ENCODE measurements at regions not wholly inside any gene's neighbourhood (a gene's known extent, or its start where the extent isn't known, plus 50 kb on each side); places are given as distances from the start of the nearest gene placed in this dataset.

- Histone ChIP-seq H3K4me1 (ENCODE audit: insufficient read depth, insufficient read length) (no peaks in the 10 kb centered on the region), H3K9ac (ENCODE audit: insufficient read length, low read depth) (no peak overlapping the region), H3K4me3 (ENCODE audit: insufficient read length, low read depth) (no peak overlapping the region), H3K36me3 (ENCODE audit: insufficient read depth, insufficient read length, low read length) (no peaks in the 10 kb centered on the region), H3K27me3 (ENCODE audit: insufficient read depth, insufficient read length) (no peaks in the 10 kb centered on the region), H3K9me3 (ENCODE audit: insufficient read depth, low read length) (no peaks in the 10 kb centered on the region)
- no peak for DNase-seq (ENCODE audit: low read depth, low spot score)
- no peak for TF ChIP-seq SUZ12 (IDR thresholded peaks at IDR 0.05; ENCODE audit: extremely low read depth, insufficient read depth, insufficient read length)
- no peak for TF ChIP-seq YY1 (IDR thresholded peaks at IDR 0.05; ENCODE audit: insufficient read depth, insufficient read length)
- no peak for TF ChIP-seq ZNF274 (IDR thresholded peaks at IDR 0.05; ENCODE audit: low read depth, low read length)
Measured at GRCh38 chr18:70456376-70456775, 167.5 kb downstream of the SOCS6 start.

GRCh38 chr18:70455731-70456130 lies 166.9 kb downstream of the SOCS6 start:
- H3K4me1 ChIP-seq (ENCODE audit: insufficient read depth, insufficient read length): no peaks in the 10 kb centered on the region
- H3K9me3 ChIP-seq (ENCODE audit: insufficient read depth, low read length): no peaks in the 10 kb centered on the region
- no peak overlapping the region for H3K4me3 ChIP-seq (ENCODE audit: insufficient read length, low read depth)
- TF ChIP-seq ZNF274 (IDR thresholded peaks at IDR 0.05; ENCODE audit: low read depth, low read length) (no peak), YY1 (IDR thresholded peaks at IDR 0.05; ENCODE audit: insufficient read depth, insufficient read length) (no peak)
- DNase-seq (ENCODE audit: low read depth, low spot score): no peak
- no peaks in the 10 kb centered on the region for H3K36me3 ChIP-seq (ENCODE audit: insufficient read depth, insufficient read length, low read length)
- no peaks in the 10 kb centered on the region for H3K27me3 ChIP-seq (ENCODE audit: insufficient read depth, insufficient read length)
- no peak overlapping the region for H3K9ac ChIP-seq (ENCODE audit: insufficient read length, low read depth)

GRCh38 chr18:70454704-70455322 lies 166.0 kb downstream of the SOCS6 start:
- Histone ChIP-seq H3K36me3 (ENCODE audit: insufficient read depth, insufficient read length, low read length) (no peaks in the 10 kb centered on the region), H3K9ac (ENCODE audit: insufficient read length, low read depth) (no peak overlapping the region), H3K9me3 (ENCODE audit: insufficient read depth, low read length) (no peaks in the 10 kb centered on the region), H3K4me3 (ENCODE audit: insufficient read length, low read depth) (no peak overlapping the region), H3K27me3 (ENCODE audit: insufficient read depth, insufficient read length) (no peaks in the 10 kb centered on the region), H3K4me1 (ENCODE audit: insufficient read depth, insufficient read length) (no peaks in the 10 kb centered on the region)
- TF ChIP-seq YY1 (IDR thresholded peaks at IDR 0.05; ENCODE audit: insufficient read depth, insufficient read length): no peak
- no peak for TF ChIP-seq SUZ12 (IDR thresholded peaks at IDR 0.05; ENCODE audit: extremely low read depth, insufficient read depth, insufficient read length)
- no peak for TF ChIP-seq ZNF274 (IDR thresholded peaks at IDR 0.05; ENCODE audit: low read depth, low read length)
- peak; percentile 20 for DNase-seq (ENCODE audit: low read depth, low spot score)

- Histone ChIP-seq H3K4me1 (ENCODE audit: insufficient read depth, insufficient read length) (no peaks in the 10 kb centered on the region), H3K9ac (ENCODE audit: insufficient read length, low read depth) (no peak overlapping the region), H3K4me3 (ENCODE audit: insufficient read length, low read depth) (no peak overlapping the region), H3K27me3 (ENCODE audit: insufficient read depth, insufficient read length) (no peaks in the 10 kb centered on the region), H3K9me3 (ENCODE audit: insufficient read depth, low read length) (no peaks in the 10 kb centered on the region), H3K36me3 (ENCODE audit: insufficient read depth, insufficient read length, low read length) (no peaks in the 10 kb centered on the region)
- TF ChIP-seq SUZ12 (IDR thresholded peaks at IDR 0.05; ENCODE audit: extremely low read depth, insufficient read depth, insufficient read length) (no peak), YY1 (IDR thresholded peaks at IDR 0.05; ENCODE audit: insufficient read depth, insufficient read length) (no peak), ZNF274 (IDR thresholded peaks at IDR 0.05; ENCODE audit: low read depth, low read length) (no peak)
- DNase-seq (ENCODE audit: low read depth, low spot score): no peak
Measured at GRCh38 chr18:70453058-70453775, 164.4 kb downstream of the SOCS6 start.

- H3K4me3 ChIP-seq (ENCODE audit: insufficient read length, low read depth): no peak overlapping the region
Measured at GRCh38 chr18:70452501-70452900, 163.7 kb downstream of the SOCS6 start.

GRCh38 chr18:70450426-70451253 lies 161.8 kb downstream of the SOCS6 start:
- TF ChIP-seq ZNF274 (IDR thresholded peaks at IDR 0.05; ENCODE audit: low read depth, low read length) (no peak), SUZ12 (IDR thresholded peaks at IDR 0.05; ENCODE audit: extremely low read depth, insufficient read depth, insufficient read length) (no peak), YY1 (IDR thresholded peaks at IDR 0.05; ENCODE audit: insufficient read depth, insufficient read length) (no peak)
- no peaks in the 10 kb centered on the region for H3K9me3 ChIP-seq (ENCODE audit: insufficient read depth, low read length)
- no peak overlapping the region for H3K9ac ChIP-seq (ENCODE audit: insufficient read length, low read depth)
- no peak for DNase-seq (ENCODE audit: low read depth, low spot score)
- no peaks in the 10 kb centered on the region for H3K36me3 ChIP-seq (ENCODE audit: insufficient read depth, insufficient read length, low read length)
- no peaks in the 10 kb centered on the region for H3K4me1 ChIP-seq (ENCODE audit: insufficient read depth, insufficient read length)
- H3K4me3 ChIP-seq (ENCODE audit: insufficient read length, low read depth): no peak overlapping the region
- H3K27me3 ChIP-seq (ENCODE audit: insufficient read depth, insufficient read length): no peaks in the 10 kb centered on the region

More at GRCh38 chr18:70452501-70452900, 163.7 kb downstream of the SOCS6 start:
- no peak for DNase-seq (ENCODE audit: low read depth, low spot score)
- Histone ChIP-seq H3K9me3 (ENCODE audit: insufficient read depth, low read length) (no peaks in the 10 kb centered on the region), H3K4me1 (ENCODE audit: insufficient read depth, insufficient read length) (no peaks in the 10 kb centered on the region), H3K27me3 (ENCODE audit: insufficient read depth, insufficient read length) (no peaks in the 10 kb centered on the region), H3K36me3 (ENCODE audit: insufficient read depth, insufficient read length, low read length) (no peaks in the 10 kb centered on the region), H3K9ac (ENCODE audit: insufficient read length, low read depth) (no peak overlapping the region)
- TF ChIP-seq YY1 (IDR thresholded peaks at IDR 0.05; ENCODE audit: insufficient read depth, insufficient read length) (no peak), ZNF274 (IDR thresholded peaks at IDR 0.05; ENCODE audit: low read depth, low read length) (no peak), SUZ12 (IDR thresholded peaks at IDR 0.05; ENCODE audit: extremely low read depth, insufficient read depth, insufficient read length) (no peak)

GRCh38 chr18:70448588-70448987 lies 159.7 kb downstream of the SOCS6 start:
- no peaks in the 10 kb centered on the region for H3K27me3 ChIP-seq (ENCODE audit: insufficient read depth, insufficient read length)
- peaks cover 9% of the 10 kb centered on the region for H3K9me3 ChIP-seq (ENCODE audit: insufficient read depth, low read length)
- no peak for DNase-seq (ENCODE audit: low read depth, low spot score)
- H3K4me1 ChIP-seq (ENCODE audit: insufficient read depth, insufficient read length): no peaks in the 10 kb centered on the region
- TF ChIP-seq SUZ12 (IDR thresholded peaks at IDR 0.05; ENCODE audit: extremely low read depth, insufficient read depth, insufficient read length) (no peak), ZNF274 (IDR thresholded peaks at IDR 0.05; ENCODE audit: low read depth, low read length) (no peak), YY1 (IDR thresholded peaks at IDR 0.05; ENCODE audit: insufficient read depth, insufficient read length) (no peak)
- no peak overlapping the region for H3K4me3 ChIP-seq (ENCODE audit: insufficient read length, low read depth)
- H3K36me3 ChIP-seq (ENCODE audit: insufficient read depth, insufficient read length, low read length): no peaks in the 10 kb centered on the region
- no peak overlapping the region for H3K9ac ChIP-seq (ENCODE audit: insufficient read length, low read depth)
